ENCODE measurements at regions not wholly inside any gene's neighbourhood (a gene's known extent, or its start where the extent isn't known, plus 50 kb on each side); places are given as distances from the start of the nearest gene placed in this dataset.

DNA sequence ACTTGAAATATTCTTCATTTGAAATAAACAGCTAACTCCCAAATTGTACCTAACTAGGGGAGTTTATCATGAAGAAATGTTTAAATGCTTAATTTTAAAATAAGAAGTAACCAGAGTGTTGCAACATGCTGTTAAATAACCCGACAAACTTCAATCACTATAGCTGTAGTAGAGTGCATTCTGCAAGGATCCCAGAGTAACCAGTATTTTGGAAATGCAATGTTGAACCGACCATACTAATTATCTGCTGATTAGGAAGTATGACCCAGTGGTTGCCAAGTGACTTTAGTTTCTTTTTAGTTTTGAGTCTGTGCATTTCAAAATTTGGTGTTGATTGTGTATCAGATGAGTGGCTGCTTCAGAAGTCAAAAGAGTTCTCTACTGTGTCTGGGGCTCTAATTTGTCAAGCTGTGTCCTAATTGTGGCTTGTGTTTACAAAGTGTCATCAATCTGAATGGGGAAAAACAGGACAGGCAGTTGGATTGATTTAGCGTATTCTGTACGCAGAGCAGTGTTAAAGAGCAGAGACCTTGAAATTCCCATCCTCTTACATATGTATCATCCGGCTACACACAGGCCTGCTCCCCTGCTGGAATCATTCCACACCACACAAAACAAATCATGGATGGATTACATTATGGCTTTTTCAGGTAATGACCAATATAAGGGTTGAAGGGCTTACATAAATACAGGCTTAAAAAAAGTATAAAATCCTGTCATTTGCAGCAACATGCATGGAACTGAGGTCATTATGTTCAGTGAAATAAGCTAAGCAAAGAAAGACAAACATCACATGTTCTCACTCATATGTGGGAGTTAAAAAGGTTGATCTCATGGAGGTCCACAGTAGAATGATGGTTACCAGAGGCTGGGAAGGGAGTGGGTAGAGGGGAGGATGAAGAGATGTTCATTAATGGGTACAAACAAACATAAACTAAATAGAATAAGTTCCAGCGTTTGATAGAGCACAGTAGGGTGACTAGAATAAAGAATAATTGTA is 351.5 kb downstream of the KLF12 start:
- no peak for DNase-seq

DNA sequence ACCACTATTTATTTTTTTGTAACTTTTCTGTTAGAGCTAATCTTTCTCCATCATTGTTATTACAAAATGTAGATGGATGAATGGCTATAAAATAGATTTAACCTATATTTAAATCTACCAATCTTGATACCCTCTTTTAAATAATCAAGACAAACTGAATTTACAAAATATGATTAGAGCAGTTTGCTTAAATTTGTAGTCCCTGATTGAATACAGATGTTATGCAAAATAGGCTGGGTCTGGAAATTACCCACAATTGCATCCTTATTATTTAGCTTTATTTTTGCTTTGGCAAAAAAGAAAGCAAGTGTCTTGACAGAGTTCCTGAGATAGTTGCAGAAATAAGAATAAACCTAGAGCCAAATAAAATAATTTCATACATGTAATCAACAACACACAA is 352.8 kb downstream of the KLF12 start:
- no peak for DNase-seq

- no peak for DNase-seq
Observed at GRCh38 chr13:73779881-73780280, 354.3 kb downstream of the KLF12 start.

DNA sequence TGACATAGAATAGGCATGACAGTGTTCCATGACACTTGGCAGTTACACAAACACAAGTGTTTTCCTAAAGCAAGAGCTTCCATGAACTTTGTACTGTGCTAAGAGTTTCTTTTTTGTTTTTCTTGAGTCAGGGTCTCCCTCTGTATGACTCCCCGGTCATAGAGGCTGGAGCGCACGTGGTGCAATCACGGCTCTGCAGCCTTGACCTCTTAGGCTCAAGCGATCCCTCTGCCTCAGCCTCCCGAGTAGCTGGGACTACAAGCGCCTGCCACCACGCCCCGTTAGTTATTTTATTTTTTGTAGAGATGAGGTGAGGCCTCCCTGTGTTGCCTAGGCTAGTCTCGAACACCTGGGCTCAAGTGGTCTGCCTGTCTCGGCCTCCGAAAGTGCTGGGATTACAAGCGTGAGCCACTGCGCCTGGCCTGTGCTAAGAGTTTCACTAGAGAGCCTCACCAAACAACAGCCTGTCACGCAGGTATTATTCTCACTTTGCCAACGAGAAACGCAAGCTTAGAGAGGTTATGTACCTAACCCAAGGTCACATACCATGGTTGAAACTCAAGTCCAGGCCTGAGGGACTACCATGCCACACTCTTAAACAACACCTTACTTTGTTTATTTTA is 355.9 kb downstream of the KLF12 start:
- no peak for DNase-seq

- no peak for DNase-seq
Observed at GRCh38 chr13:73777134-73777533, 357.1 kb downstream of the KLF12 start.

DNA sequence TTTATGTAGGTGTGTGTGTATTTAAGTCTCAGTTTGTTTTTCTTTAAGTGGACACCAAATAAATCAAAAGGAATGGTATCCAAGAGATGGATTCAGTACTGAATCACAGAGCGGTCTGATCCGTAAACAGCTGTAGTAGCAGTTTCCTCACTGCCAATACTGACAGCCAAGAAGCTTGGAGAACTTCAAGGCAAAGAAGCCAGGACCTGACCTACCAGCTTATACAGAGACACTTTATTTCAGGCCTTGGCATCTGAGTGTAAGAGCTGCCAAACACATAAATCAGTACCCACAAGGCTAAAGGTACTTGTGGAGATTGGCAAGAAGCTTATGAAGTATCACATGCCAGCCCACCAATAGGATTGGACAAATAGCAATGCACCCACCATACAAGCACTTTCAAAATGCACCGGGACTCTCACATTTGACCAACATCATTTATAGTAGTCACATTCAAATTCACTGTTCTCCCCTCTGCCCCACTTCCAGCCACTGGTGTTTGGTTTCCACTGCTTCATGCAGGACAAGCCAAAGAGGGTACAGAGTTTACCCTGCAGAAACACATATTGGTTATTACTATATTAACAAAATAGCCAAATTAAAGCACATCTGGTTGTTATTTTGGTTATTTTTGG is 357.9 kb downstream of the KLF12 start:
- DNase-seq = no peak

GRCh38 chr13:73773168-73773549 is 361.0 kb downstream of the KLF12 start:
- DNase-seq = no peak

DNA sequence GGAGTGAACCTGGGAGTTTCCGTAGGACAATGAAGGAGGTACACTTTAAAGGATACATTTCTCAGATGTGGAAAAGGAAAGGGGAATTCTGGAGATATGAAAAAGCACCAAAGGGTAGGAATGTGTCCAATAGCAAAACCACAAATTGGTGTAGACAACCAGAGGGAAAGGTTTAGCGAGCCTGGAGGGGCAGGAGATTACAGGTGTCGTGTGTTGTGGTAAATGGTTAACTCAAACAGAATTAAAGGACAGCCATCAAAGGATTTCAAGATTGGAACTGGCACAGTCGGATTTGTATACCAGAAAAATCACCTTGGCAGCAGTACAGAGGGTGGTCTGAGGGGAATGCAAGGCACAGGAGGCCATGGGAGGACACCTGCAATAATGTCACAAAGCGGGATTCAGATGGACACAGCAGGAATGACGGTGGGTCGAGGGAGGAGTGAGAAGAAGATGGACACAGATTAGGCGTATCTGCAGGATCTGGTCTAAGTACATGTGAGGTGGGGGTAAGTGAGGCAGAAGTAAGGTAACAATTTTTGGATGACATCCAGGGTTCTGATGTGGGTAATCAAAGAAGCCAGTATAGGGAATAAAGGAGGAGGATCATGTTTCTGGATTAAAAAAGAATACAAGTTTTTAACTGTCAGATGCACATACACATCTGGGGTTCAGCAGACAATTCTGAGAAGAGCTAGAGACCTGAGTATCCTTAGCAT is 361.6 kb downstream of the KLF12 start:
- DNase-seq = no peak

DNA sequence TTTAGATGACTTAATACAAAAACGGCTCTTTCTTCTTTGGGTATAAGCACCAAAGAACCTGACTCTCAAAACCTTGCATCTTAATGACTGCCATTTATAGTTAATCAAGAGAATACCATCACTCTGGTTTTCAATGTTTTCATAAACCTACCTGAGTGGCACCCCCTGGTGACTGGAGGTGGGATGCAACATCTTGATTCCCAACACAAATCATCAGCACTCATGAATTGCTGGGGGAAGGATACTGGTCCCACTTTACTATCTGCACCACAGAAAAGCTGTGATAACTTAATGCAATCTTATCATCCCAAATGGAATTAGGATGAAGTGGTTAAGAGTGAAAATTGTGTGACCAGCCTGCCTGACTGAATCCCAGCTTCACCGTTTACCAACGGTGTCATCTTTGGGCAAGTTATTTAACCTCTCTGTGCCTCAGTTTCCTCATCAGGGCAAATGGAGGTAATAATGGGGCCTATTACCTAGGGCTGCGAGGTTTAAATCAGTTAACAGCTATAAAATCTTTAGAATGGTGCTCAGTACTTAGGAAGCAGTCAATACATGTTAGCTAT is 366.4 kb downstream of the KLF12 start:
- DNase-seq = peak; percentile 8

DNA sequence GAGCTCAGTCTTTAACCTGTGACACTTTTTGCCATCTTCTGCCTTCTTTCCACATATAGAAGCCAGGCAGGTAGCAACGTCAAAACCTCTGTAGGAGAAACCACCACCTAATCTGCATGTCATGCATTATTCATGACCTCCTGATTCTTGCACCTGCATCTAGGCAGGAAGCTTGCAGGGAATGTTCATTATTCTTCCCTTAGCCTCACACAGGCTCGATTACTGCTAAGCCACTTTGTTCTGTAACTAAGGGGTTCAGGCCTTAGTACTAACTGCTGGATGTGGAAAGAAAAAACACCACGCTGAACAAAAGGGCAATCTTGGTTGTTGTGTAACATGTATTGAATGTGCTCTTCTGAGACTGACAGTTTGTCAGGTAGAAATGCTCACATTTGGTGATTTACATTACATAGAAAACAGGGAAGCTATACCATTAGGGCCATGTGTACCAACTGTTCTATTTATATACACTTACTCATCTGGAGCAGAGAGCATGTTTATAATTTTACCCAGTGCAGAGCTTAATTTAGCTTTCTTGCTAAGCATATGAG is 366.9 kb downstream of the KLF12 start:
- no peak for DNase-seq

- DNase-seq = peak; percentile 62
Observed at GRCh38 chr13:73765651-73766384, 368.4 kb downstream of the KLF12 start.

DNA sequence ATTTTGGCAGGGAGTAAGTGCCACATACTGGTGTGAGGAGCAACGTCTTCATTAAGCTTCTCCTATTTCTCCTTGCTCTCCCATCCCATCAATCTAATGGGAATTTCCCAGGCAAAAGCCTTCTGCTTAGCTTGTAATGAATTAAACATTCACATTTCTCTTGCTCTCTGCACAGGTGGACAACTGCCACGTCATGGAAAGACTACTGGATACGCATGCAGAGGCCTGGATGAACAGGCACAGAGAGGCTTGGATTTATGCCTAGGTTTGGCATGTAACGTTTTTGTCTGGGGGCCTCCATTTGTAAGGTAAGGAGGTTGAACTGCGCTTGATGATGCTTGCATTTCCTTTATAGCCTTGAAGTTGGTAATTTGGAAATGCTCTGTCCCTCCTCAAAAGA is 374.8 kb downstream of the KLF12 start:
- no peak for DNase-seq

DNA sequence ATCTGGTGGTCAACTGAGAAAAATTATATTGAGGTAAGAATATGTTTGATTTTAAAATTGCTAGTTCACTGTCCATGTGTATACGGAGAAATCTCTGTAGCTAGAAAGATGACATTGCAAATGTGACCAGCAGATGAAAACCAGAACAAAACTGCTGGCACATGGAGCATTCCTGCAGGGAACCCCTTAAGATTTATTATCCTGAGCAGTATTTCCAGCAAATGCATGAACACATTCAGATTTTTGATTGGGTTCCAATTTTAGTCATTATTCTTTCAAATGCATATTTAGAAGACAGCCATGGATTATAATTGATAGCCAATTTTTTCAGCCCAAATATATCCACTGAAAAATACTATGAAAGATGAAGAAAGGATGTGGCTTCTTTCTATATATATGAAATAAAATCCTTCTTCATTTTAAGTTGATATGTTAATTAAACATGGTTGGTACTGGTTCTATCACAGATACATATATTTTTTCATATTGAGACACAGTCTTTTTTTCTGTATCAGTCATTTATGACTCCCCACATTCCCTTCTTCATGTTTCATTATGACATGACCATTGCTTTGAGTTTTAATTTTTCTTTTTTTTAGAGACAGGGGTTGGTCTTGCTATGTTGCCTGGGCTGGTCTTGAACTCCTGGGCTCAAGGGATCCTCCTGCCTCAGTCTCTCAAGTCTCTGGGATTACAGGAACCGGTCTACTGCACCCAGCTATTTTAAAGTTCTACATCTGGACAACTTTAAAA is 376.5 kb downstream of the KLF12 start:
- DNase-seq = no peak

- DNase-seq = peak; percentile 54
Observed at GRCh38 chr13:73754727-73755292, 379.4 kb downstream of the KLF12 start.

- no peak for DNase-seq
Observed at GRCh38 chr13:73754241-73754640, 380.0 kb downstream of the KLF12 start.

- DNase-seq = no peak
Observed at GRCh38 chr13:73751290-73751689, 382.9 kb downstream of the KLF12 start.

DNA sequence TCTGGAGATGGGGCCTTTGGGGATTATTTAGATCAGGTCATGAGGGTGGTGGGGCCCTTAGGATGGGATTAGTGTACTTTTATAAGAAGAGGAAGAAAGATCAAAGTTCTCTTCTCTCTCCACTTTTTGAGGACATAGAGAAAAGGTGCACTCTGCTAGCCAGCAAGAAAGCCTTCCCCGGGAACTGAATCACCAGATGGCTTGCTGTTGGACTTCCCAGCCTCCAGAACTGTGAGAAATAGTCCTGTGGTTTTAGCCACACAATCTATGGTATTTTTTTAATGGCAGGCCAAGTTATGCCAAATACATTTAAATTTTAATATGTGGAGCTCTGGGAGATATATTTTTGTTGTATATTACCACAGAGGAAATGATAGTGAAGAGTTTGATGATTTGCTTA is 385.8 kb downstream of the KLF12 start:
- DNase-seq = no peak

- DNase-seq = no peak
Observed at GRCh38 chr13:73745190-73745589, 389.0 kb downstream of the KLF12 start.

DNA sequence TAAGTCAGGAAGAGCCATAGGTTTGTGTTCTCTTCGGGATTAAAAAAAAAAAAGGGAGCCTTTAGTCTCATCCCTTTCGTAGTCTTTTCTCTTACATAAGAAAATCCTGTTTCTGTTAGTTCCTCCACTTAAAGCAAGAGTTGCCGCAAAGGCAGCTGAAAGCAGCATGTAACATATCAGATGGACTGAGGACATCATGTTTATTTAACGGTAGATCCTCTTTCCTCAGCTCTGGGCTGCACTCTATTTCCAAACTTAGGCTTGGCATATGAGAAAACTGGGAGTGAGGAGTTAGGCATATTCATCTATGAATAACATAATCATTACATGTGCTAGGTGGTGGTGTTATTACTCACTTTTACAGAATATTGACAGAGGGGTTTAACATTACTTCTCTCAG is 391.2 kb downstream of the KLF12 start:
- DNase-seq = no peak

DNA sequence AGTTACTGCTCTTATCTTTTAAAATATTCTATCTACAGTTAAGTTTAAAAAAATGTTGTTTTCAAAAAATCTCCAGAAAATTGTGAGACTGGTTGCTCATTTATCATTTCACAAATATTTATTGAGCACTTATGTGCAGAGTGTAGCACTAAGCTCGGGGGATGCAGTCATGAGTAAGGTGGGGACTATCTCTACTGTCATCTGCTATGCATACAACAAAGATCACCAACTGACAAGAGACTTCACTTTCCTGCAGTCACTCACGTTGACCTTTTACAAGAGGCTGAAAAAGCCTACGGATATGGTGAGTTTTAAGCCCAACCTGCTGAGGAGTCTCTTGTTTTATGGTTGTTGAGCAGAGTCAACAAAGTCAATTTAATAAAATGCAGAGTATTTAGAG is 392.5 kb downstream of the KLF12 start:
- DNase-seq = no peak

DNA sequence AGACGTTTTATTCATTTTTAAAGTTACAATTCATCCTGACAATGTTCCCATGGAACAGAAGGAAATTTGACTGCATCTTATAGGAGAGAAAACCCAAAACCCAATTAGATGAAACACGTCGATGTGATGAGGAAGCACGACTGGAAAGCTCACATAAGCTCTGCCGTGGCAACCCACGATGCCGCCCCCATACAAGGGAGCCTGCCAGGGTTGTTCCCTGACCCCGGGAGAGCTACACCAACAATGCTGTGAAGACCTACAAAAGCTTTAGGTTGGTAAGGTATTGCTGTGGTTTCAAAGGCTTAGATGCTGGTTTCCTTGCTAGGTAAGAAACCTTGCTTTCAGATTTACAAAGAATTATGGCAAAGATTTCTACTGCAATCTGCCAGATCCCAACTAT is 393.1 kb downstream of the KLF12 start:
- no peak for DNase-seq

All from activated CD4-positive, alpha-beta T cell treated with anti-CD3 and anti-CD28 coated beads, Interleukin-2, Interleukin-6, amounts not matched to agents 100 ng/mL and 50 ng/mL, durations not matched to agents 16 hours and 8 hours (primary cell).